Keratinocyte (primary cell): ENCODE measurements at regions not wholly inside any gene's neighbourhood (a gene's known extent, or its start where the extent isn't known, plus 50 kb on each side); places are given as distances from the start of the nearest gene placed in this dataset.

Source experiments
- DNase-seq: peaks from one replicate; pipeline ENCODE4 v3.0.0-alpha.2; 2011; ENCODE audit warnings: low read depth, missing footprints, low spot score
- FAIRE-seq: peaks from 2 replicates; lab custom pipeline; 2011; peaks lifted over from hg19 to GRCh38; lab: Jason Lieb, UNC
- H2AFZ ChIP-seq: 2 replicates; pipeline ENCODE4 v1.6.0; 2012; ENCODE audit warnings: low read length, control low read depth, inconsistent platforms; ENCODE audit not compliant: control insufficient read depth
- H3K27ac ChIP-seq: 2 replicates; pipeline ENCODE4 v1.5.1; 2011; ENCODE audit warnings: low read length; ENCODE audit not compliant: control insufficient read depth, insufficient read depth
- H3K27me3 ChIP-seq: 3 replicates; pipeline ENCODE4 v1.6.0; 2011; ENCODE audit warnings: low read length; ENCODE audit not compliant: control insufficient read depth, insufficient read depth; ENCODE audit errors: extremely low read depth
- H3K36me3 ChIP-seq, 2 experiments: 2 replicates in 1 of 2; 3 replicates in 1 of 2; pipeline ENCODE4 v1.5.1; 2011; ENCODE audit warnings: low read length in 2 of 2, mild to moderate bottlenecking in 1 of 2; ENCODE audit not compliant: control insufficient read depth in 2 of 2, insufficient read depth in 2 of 2; ENCODE audit errors: extremely low read depth in 1 of 2
- H3K4me1 ChIP-seq: 3 replicates; pipeline ENCODE4 v1.5.1; 2011; ENCODE audit warnings: low read length; ENCODE audit not compliant: control insufficient read depth, insufficient read depth; ENCODE audit errors: extremely low read depth
- H3K4me2 ChIP-seq: 3 replicates; pipeline ENCODE4 v1.6.0; 2011; ENCODE audit warnings: low read depth, low read length; ENCODE audit not compliant: control insufficient read depth, insufficient read depth; ENCODE audit errors: extremely low read depth
- H3K4me3 ChIP-seq, 3 experiments: fragments of 200-600 bp in 1 of 3; sonication (generic) in 1 of 3; 2 replicates in 2 of 3; 3 replicates in 1 of 3; pipeline ENCODE4 v1.5.1; 2011 to 2016; ENCODE audit warnings: low read length in 3 of 3, mild to moderate bottlenecking in 3 of 3, control low read depth in 2 of 3, inconsistent platforms in 1 of 3, low read depth in 1 of 3, mixed read lengths in 1 of 3, mixed run types in 1 of 3, moderate library complexity in 1 of 3; ENCODE audit not compliant: control insufficient read depth in 2 of 3, insufficient read depth in 2 of 3; ENCODE audit errors: extremely low read depth in 1 of 3
- H3K79me2 ChIP-seq: 2 replicates; pipeline ENCODE4 v1.6.0; 2012; ENCODE audit warnings: low read length; ENCODE audit not compliant: control insufficient read depth, insufficient read depth
- H3K9ac ChIP-seq: 3 replicates; pipeline ENCODE4 v1.6.0; 2011; ENCODE audit warnings: low read length; ENCODE audit not compliant: control insufficient read depth, insufficient read depth; ENCODE audit errors: extremely low read depth
- H3K9me1 ChIP-seq: 3 replicates; pipeline ENCODE4 v1.6.0; 2011; ENCODE audit warnings: low read length; ENCODE audit not compliant: control insufficient read depth, insufficient read depth; ENCODE audit errors: extremely low read depth
- H3K9me3 ChIP-seq: 2 replicates; pipeline ENCODE4 v1.5.1; 2012; ENCODE audit warnings: low read depth, low read length; ENCODE audit not compliant: control insufficient read depth
- H4K20me1 ChIP-seq: 3 replicates; pipeline ENCODE4 v1.6.0; 2011; ENCODE audit warnings: low read length; ENCODE audit not compliant: control insufficient read depth, insufficient read depth; ENCODE audit errors: extremely low read depth
- EZH2 ChIP-seq: IDR thresholded peaks from one replicate; pipeline ENCODE4 v1.6.1; 2012; ENCODE audit warnings: inconsistent platforms, mild to moderate bottlenecking, low read length, moderate library complexity
- dilution Hi-C: fragments of 300-500 bp; cut with MboI; formaldehyde crosslinking; loops from one replicate; pipeline ENCODE4 v1.7.0; 2020; ENCODE audit warnings: low sequenced_read_pairs; ENCODE audit not compliant: extremely low pct_ligation_motif_present
- TF ChIP-seq, protein P1 (sequence below), 3 experiments: IDR thresholded peaks in 1 of 3; conservative IDR thresholded peaks in 1 of 3; optimal IDR thresholded peaks in 1 of 3; 2 replicates in 2 of 3; 3 replicates in 1 of 3; pipeline versions ENCODE3 to v1.5.1; 2011; ENCODE audit warnings: low read length in 3 of 3, mild to moderate bottlenecking in 3 of 3, moderate library complexity in 2 of 3, control low read depth in 1 of 3, inconsistent platforms in 1 of 3; ENCODE audit not compliant: insufficient read depth in 2 of 3; ENCODE audit errors: extremely low read depth in 1 of 3

DNA sequence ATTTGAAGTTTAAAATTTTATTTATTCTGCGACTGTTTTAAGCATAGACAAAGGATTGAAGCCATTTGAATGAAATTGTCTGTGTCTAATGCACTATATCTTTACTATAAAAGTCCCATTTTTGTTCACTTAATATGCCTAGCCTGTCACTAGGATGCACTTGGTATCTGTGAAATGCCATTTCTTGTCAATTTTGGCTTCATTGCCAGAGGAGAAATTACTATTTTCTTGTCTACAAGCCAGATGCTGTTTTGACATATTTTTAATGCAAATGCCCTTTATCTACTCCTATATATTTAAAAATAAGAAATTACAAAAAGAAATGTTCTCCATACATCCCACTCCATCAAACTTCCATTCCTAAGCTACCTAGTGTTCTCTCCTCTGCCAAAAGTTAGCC is 1704.5 kb upstream of the RAG2 start:
- Histone ChIP-seq H3K27ac (no peak overlapping the region), H3K36me3 (no peaks in the 10 kb centered on the region), H3K4me2 (no peak overlapping the region), H3K9ac (no peak overlapping the region), H3K9me1 (no peaks in the 10 kb centered on the region), H4K20me1 (no peaks in the 10 kb centered on the region), H3K27me3 (no peaks in the 10 kb centered on the region), H3K4me1 (no peaks in the 10 kb centered on the region), H3K4me3 (no peak overlapping the region), H3K9me3 (no peaks in the 10 kb centered on the region), H3K79me2 (no peaks in the 10 kb centered on the region), H2AFZ (no peak overlapping the region)
- FAIRE-seq = no peak
- DNase-seq = no peak
- no peak for TF ChIP-seq EZH2
- dilution Hi-C loops = no loop called here

DNA sequence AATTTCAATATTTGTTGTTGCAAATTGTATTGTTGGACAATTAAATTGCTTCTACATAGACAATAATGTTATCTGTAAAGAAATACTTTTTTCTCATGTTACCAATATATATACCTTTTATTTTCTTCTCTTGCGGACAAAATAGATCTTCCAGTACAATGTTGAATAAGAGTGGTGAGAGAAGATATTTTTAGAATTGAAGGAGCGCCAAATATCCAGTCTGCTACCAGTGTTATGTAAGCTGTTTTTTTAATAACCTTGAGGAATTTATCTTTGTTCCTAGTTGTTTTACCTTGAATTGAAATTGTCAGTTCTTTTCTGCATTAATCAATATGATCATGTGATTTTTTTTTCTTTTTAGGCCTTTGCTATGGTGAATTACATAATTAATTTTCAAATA is 1702.5 kb upstream of the RAG2 start:
- FAIRE-seq (no peak), DNase-seq (no peak)
- H4K20me1 ChIP-seq = no peaks in the 10 kb centered on the region
- dilution Hi-C loops = no loop called here
- H2AFZ ChIP-seq = no peak overlapping the region
- no peak overlapping the region for H3K9ac ChIP-seq
- no peaks in the 10 kb centered on the region for H3K27me3 ChIP-seq
- no peak overlapping the region for H3K27ac ChIP-seq
- H3K9me3 ChIP-seq = no peaks in the 10 kb centered on the region
- no peaks in the 10 kb centered on the region for H3K4me1 ChIP-seq
- no peaks in the 10 kb centered on the region for H3K9me1 ChIP-seq
- no peaks in the 10 kb centered on the region for H3K36me3 ChIP-seq
- TF ChIP-seq, protein P1, sequence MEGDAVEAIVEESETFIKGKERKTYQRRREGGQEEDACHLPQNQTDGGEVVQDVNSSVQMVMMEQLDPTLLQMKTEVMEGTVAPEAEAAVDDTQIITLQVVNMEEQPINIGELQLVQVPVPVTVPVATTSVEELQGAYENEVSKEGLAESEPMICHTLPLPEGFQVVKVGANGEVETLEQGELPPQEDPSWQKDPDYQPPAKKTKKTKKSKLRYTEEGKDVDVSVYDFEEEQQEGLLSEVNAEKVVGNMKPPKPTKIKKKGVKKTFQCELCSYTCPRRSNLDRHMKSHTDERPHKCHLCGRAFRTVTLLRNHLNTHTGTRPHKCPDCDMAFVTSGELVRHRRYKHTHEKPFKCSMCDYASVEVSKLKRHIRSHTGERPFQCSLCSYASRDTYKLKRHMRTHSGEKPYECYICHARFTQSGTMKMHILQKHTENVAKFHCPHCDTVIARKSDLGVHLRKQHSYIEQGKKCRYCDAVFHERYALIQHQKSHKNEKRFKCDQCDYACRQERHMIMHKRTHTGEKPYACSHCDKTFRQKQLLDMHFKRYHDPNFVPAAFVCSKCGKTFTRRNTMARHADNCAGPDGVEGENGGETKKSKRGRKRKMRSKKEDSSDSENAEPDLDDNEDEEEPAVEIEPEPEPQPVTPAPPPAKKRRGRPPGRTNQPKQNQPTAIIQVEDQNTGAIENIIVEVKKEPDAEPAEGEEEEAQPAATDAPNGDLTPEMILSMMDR (optimal IDR thresholded peaks at IDR 0.05 in 1 of 3, IDR thresholded peaks at IDR 0.05 in 1 of 3, conservative IDR thresholded peaks at IDR 0.05 in 1 of 3; ENCODE audit: extremely low read depth in 1 of 3, insufficient read depth in 2 of 3, low read length in 3 of 3) = no peak
- no peak overlapping the region for H3K4me2 ChIP-seq
- H3K4me3 ChIP-seq = no peak overlapping the region
- no peaks in the 10 kb centered on the region for H3K79me2 ChIP-seq

DNA sequence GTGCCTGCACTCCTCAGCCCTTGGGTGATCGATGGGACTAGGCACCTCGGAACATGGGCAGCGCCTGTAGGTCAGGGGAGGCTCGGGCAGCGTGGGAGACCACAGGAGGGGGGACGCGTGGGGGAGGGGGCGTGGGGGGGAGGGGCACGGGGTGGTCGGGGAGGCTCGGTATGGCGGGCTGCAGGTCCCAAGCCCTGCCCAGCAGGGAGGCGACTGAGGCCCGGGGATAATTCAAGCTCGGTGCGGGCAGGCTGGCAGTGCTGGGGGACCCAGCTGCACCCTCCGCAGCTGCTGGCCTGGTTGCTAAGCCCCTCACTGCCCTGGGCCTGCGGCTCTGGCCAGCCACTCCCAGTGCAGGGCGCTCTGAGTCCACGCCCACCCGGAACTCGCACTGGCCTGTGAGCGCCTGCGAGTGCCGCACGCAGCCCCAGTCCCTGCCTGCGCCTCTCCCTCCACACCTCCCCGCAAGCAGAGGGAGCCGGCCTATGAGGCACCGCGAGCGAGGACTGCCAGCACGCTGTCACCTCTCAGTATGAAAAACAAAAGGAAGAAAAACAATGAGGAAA is 1698.3 kb upstream of the RAG2 start:
- Histone ChIP-seq H3K79me2 (no peaks in the 10 kb centered on the region), H2AFZ (no peak overlapping the region), H3K36me3 (no peaks in the 10 kb centered on the region), H3K9ac (no peak overlapping the region), H3K27ac (no peak overlapping the region), H4K20me1 (no peaks in the 10 kb centered on the region), H3K9me3 (no peaks in the 10 kb centered on the region), H3K4me1 (no peaks in the 10 kb centered on the region), H3K4me3 (no peak overlapping the region), H3K9me1 (no peaks in the 10 kb centered on the region), H3K27me3 (no peaks in the 10 kb centered on the region), H3K4me2 (no peak overlapping the region)
- FAIRE-seq (no peak), DNase-seq (no peak)
- TF ChIP-seq, protein P1 (optimal IDR thresholded peaks at IDR 0.05 in 1 of 3, IDR thresholded peaks at IDR 0.05 in 1 of 3, conservative IDR thresholded peaks at IDR 0.05 in 1 of 3; ENCODE audit: extremely low read depth in 1 of 3, insufficient read depth in 2 of 3, low read length in 3 of 3) = no peak
- TF ChIP-seq EZH2 = no peak
- dilution Hi-C loops = no loop called here
